Gastrocnemius medialis (tissue), 4 donors: ENCODE measurements at regions not wholly inside any gene's neighbourhood (a gene's known extent, or its start where the extent isn't known, plus 50 kb on each side); places are given as distances from the start of the nearest gene placed in this dataset.
A peak's percentile ranks its signal among the peaks of the same experiment; 100 is the strongest.
"Not testable (repeated sequence)": the region's sequence is repeated elsewhere in the genome, so short reads cannot be mapped to it uniquely, and the experiment has no call there.

Source experiments
- ATAC-seq, 2 donors: fragments of 150-250 bp; one replicate each; pipeline ENCODE4 v1.9.1; 2016
- DNase-seq, 2 donors: peaks; one replicate each; pipeline ENCODE4 v3.0.0-alpha.2; 2019
- H3K27ac ChIP-seq, 4 donors: fragments of 200-600 bp; sonication (generic); 1 replicate in 1 of 4; 2 replicates in 3 of 4; pipeline ENCODE4 v1.5.1; 2016 to 2018; ENCODE audit warnings: mild to moderate bottlenecking in 2 of 4, moderate library complexity in 1 of 4
- H3K27me3 ChIP-seq, 3 donors: fragments of 200-600 bp; sonication (generic) in 2 of 3; 1 replicate in 1 of 3; 2 replicates in 2 of 3; pipeline versions ENCODE4 v1.5.1 to v1.6.0; 2016 to 2019; ENCODE audit warnings: mild to moderate bottlenecking in 1 of 3, moderate library complexity in 1 of 3
- H3K36me3 ChIP-seq, 2 donors: fragments of 200-600 bp; sonication (generic) in 1 of 2; one replicate each; pipeline ENCODE4 v1.5.1; 2017 to 2018
- H3K4me1 ChIP-seq, 2 donors: fragments of 200-600 bp; sonication (generic) in 1 of 2; one replicate each; pipeline ENCODE4 v1.5.1; 2016 to 2017; ENCODE audit warnings: mild to moderate bottlenecking in 2 of 2
- H3K4me3 ChIP-seq, 4 donors: fragments of 200-600 bp; sonication (generic) in 3 of 4; 1 replicate in 1 of 4; 2 replicates in 3 of 4; pipeline ENCODE4 v1.5.1; 2016 to 2019; ENCODE audit warnings: mild to moderate bottlenecking in 2 of 4
- H3K9me3 ChIP-seq, 3 donors: fragments of 200-600 bp; sonication (generic) in 2 of 3; 1 replicate in 1 of 3; 2 replicates in 2 of 3; pipeline ENCODE4 v1.5.1; 2016 to 2019
- POLR2A ChIP-seq, 2 donors: fragments of 450-650 bp; IDR thresholded peaks; one replicate each; pipeline ENCODE4 v1.6.1; 2017; ENCODE audit warnings: antibody characterized with exemption in 2 of 2, mild to moderate bottlenecking in 2 of 2, moderate library complexity in 2 of 2
- in situ Hi-C, 4 donors: fragments of 200-750 bp; cut with MboI; loops; one replicate each; pipeline versions ENCODE4 v1.15.0 to v1.8.0; 2017; ENCODE audit warnings: low sequenced_read_pairs in 4 of 4
- intact Hi-C: fragments of 100-400 bp; cut with DNase I; formaldehyde crosslinking; loops from one replicate; pipeline ENCODE4 v1.15.1; 2023; ENCODE audit warnings: low total_unique reads
- TF ChIP-seq, protein P1 (sequence below), 5 experiments: fragments of 450-650 bp in 3 of 5; fragments of 200-600 bp in 2 of 5; sonication (generic) in 2 of 5; IDR thresholded peaks in 4 of 5; conservative IDR thresholded peaks in 1 of 5; 1 replicate in 4 of 5; 2 replicates in 1 of 5; pipeline ENCODE4 v1.5.1; 2016 to 2019; ENCODE audit warnings: antibody characterized with exemption in 5 of 5, mild to moderate bottlenecking in 3 of 5, moderate library complexity in 3 of 5

DNA sequence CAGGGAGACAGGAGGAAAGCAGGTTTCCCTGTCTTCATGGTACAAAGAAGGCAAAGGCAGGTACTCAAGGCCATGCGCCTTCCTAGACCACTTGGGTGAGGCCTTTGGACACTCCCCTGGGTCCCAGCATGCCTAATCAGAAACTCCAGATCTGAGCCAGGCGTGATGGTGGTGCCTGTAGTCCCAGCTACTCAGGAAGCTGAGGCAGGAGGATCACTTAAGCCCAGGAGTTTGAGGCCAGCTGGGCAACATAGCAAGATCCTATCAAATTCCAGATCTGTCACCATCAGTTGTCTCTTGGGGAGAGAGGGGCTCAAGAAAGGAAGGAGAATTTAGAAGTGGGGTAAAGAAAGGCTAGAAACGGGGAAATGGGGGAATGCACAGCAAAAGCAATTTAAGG is 96.3 kb upstream of the SLC25A33 start:
- TF ChIP-seq POLR2A (IDR thresholded peaks at IDR 0.05) = no peak
- TF ChIP-seq, protein P1, sequence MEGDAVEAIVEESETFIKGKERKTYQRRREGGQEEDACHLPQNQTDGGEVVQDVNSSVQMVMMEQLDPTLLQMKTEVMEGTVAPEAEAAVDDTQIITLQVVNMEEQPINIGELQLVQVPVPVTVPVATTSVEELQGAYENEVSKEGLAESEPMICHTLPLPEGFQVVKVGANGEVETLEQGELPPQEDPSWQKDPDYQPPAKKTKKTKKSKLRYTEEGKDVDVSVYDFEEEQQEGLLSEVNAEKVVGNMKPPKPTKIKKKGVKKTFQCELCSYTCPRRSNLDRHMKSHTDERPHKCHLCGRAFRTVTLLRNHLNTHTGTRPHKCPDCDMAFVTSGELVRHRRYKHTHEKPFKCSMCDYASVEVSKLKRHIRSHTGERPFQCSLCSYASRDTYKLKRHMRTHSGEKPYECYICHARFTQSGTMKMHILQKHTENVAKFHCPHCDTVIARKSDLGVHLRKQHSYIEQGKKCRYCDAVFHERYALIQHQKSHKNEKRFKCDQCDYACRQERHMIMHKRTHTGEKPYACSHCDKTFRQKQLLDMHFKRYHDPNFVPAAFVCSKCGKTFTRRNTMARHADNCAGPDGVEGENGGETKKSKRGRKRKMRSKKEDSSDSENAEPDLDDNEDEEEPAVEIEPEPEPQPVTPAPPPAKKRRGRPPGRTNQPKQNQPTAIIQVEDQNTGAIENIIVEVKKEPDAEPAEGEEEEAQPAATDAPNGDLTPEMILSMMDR (IDR thresholded peaks at IDR 0.05 in 4 of 5, conservative IDR thresholded peaks at IDR 0.05 in 1 of 5) = no peak
- in situ Hi-C loops = loop anchor here in 2 of 4 donors (5.0 to 10.0 kb wide), 2 partner anchors 66 to 68 kb away; no protein-coding TSS in a partner anchor

DNA sequence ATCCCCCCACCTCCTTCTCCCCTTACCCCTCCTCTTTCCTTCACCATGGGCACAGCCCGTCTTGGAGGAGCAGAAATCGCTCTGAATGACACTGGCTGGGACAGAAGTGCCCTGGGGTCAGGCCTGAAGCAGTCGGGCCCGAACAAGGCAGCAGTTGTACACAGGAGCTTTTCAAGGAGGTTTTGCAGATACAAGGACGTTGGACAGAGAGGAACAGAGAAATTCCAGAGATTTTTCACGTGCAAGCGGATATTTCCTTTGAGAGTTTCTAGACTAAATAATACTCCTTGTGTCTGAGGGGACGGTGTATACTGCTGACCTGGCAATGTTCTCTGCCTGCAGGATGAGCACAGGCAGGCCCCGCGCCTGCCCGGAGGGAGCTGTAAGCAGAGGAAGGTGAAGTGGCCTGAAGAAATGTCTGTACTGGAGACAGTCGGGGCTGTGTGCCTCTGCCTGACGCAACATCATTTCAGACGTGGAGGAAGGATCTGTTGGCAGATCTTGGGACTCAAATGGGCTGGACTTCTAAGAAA is 95.3 kb upstream of the SLC25A33 start:
- H3K27ac ChIP-seq = peak overlapping the region; percentile 80 to 96 (median 91)
- ATAC-seq (peak; percentile 39 to 59), DNase-seq (peak; percentile 66 to 85)
- in situ Hi-C loops = loop anchor here in 2 of 4 donors (5.0 to 10.0 kb wide), 2 partner anchors 67 to 69 kb away; no protein-coding TSS in a partner anchor
- no peaks in the 10 kb centered on the region for H3K9me3 ChIP-seq
- intact Hi-C loops = no loop called here
- H3K27me3 ChIP-seq = no peaks in the 10 kb centered on the region
- no peaks in the 10 kb centered on the region for H3K36me3 ChIP-seq
- TF ChIP-seq, protein P1 (IDR thresholded peaks at IDR 0.05 in 4 of 5, conservative IDR thresholded peaks at IDR 0.05 in 1 of 5) = no peak
- TF ChIP-seq POLR2A (IDR thresholded peaks at IDR 0.05) = no peak
- peaks cover 62 to 63% of the 10 kb centered on the region in 2 donors for H3K4me1 ChIP-seq
- H3K4me3 ChIP-seq = no peak overlapping the region

More for the DNA sequence above, 96.3 kb upstream of the SLC25A33 start:
- peak in 1 of 2 donors; percentile 32 for DNase-seq
- H3K9me3 ChIP-seq = no peaks in the 10 kb centered on the region
- no peak overlapping the region for H3K4me3 ChIP-seq
- intact Hi-C loops = no loop called here
- no peak for ATAC-seq
- H3K27me3 ChIP-seq = no peaks in the 10 kb centered on the region
- no peaks in the 10 kb centered on the region for H3K36me3 ChIP-seq
- H3K27ac ChIP-seq = peak overlapping the region; percentile 80 to 96 (median 91)
- peaks cover 59% of the 10 kb centered on the region in 2 donors for H3K4me1 ChIP-seq

DNA sequence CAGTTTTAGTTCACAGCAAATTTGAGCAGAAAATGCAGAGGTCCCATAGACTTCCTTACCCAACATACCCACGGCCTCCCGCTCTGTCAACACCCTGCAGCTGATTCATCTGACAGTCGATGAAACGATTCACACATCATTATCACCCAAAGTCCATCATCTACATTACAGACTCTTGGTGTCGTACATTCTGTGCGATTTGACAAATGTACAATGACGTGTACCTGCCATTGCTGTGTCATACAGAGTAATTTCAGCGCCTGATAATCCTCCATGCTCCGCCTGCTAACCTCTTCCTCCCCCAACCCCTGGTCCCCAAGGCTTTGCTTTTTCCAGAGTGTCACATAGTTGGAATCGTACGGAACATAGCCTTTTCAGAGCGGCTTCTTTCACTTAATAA is 94.7 kb upstream of the SLC25A33 start:
- in situ Hi-C loops (loop anchor here in 2 of 4 donors (5.0 to 10.0 kb wide), 2 partner anchors 67 to 70 kb away; no protein-coding TSS in a partner anchor), intact Hi-C loops (no loop called here)
- H3K36me3 ChIP-seq = no peaks in the 10 kb centered on the region
- no peak overlapping the region for H3K4me3 ChIP-seq
- ATAC-seq (peak; percentile 39 to 44), DNase-seq (peak; percentile 44 to 56)
- TF ChIP-seq, protein P1 (IDR thresholded peaks at IDR 0.05 in 4 of 5, conservative IDR thresholded peaks at IDR 0.05 in 1 of 5) = no peak
- no peak for TF ChIP-seq POLR2A (IDR thresholded peaks at IDR 0.05)
- H3K27ac ChIP-seq = peak overlapping the region; percentile 80 to 96 (median 91)
- H3K4me1 ChIP-seq = peaks cover 61 to 62% of the 10 kb centered on the region in 2 donors
- no peaks in the 10 kb centered on the region for H3K27me3 ChIP-seq
- H3K9me3 ChIP-seq = no peaks in the 10 kb centered on the region

DNA sequence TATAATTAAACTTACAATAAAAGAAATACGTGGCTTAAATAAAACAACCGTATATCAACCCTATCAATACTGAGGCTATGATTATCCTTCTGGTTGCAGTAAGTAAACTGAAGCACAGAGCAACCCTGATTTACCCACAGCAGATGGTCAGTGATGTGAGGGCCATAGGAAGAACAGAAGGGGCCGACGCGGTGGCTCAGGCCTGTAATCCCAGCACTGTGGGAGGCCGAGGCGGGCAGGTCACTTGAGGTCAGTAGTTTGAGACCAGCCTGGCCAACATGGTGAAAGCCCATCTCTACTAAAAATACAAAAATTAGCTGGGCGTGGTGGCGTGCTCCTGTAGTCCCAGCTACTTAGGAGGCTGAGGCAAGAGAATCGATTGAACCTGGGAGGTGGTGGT is 94.2 kb upstream of the SLC25A33 start:
- intact Hi-C loops (loop anchor here (5.0 kb wide), 2 partner anchors 83 to 318 kb away; partner anchors contain the start of gene GPR157), in situ Hi-C loops (loop anchor here in 1 of 4 donors (10.0 kb wide), 1 partner anchor 70 kb away; no protein-coding TSS in a partner anchor)
- ATAC-seq, H3K27me3 ChIP-seq, H3K4me3 ChIP-seq, H3K9me3 ChIP-seq, DNase-seq, H3K36me3 ChIP-seq: not testable (repeated sequence)
- H3K4me1 ChIP-seq = peaks cover 63 to 64% of the 10 kb centered on the region in 2 donors
- H3K27ac ChIP-seq = peak overlapping the region; percentile 80 to 96 (median 91)

DNA sequence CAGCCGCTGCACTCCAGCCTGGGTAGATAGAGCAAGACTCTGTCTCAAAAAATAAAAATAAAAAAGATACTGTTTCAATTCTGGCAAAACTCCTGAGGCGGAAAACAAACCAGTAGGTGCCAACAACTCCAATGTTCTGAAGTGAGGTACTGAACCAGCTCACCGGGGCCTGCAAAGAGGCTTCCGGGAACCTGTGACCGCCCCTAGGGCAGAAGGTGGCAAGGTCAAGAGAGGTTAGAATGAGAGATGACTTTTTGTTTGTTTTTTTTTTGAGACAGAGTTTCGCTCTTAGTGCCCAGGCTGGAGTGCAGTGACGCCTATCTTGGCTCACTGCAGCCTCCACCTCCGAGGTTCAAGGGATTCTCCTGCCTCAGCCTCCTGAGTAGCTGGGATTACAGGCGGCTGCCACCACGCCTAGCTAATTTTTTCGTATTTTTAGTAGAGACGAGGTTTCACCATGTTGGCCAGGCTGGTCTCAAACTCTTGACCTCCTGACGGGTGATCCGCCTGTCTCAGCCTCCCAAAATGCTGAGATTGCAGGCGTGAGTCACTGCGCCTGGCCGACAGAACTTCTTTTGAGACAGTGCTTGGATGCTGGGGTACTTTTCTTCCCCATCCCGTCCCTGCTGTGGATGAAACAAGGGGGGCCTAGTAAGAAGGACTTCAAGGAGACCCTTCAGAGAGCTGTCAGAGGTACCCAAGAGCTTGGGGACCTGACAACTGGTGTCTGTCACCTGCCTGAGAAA is 91.9 kb upstream of the SLC25A33 start:
- no peaks in the 10 kb centered on the region for H3K9me3 ChIP-seq
- no peaks in the 10 kb centered on the region for H3K36me3 ChIP-seq
- H3K27me3 ChIP-seq = no peaks in the 10 kb centered on the region
- H3K4me3 ChIP-seq = no peak overlapping the region
- intact Hi-C loops (loop anchor here (5.0 kb wide), 2 partner anchors 85 to 320 kb away; partner anchors contain the start of gene GPR157), in situ Hi-C loops (loop anchor here in 1 of 4 donors (10.0 kb wide), 1 partner anchor 73 kb away; no protein-coding TSS in a partner anchor)
- peaks cover 49 to 53% of the 10 kb centered on the region in 2 donors for H3K4me1 ChIP-seq
- ATAC-seq (no peak), DNase-seq (no peak)
- peak overlapping the region; percentile 82 to 96 (median 88) for H3K27ac ChIP-seq
- TF ChIP-seq POLR2A (IDR thresholded peaks at IDR 0.05) = no peak
- TF ChIP-seq, protein P1 (IDR thresholded peaks at IDR 0.05 in 4 of 5, conservative IDR thresholded peaks at IDR 0.05 in 1 of 5) = no peak
